Tibial nerve (tissue), 4 donors: ENCODE measurements at regions not wholly inside any gene's neighbourhood (a gene's known extent, or its start where the extent isn't known, plus 50 kb on each side); places are given as distances from the start of the nearest gene placed in this dataset.
A peak's percentile ranks its signal among the peaks of the same experiment; 100 is the strongest.

Source experiments
- DNase-seq, 2 donors: peaks; one replicate each; pipeline ENCODE4 v3.0.0-alpha.2; 2019; ENCODE audit warnings: low spot score in 2 of 2
- H3K27ac ChIP-seq, 4 donors: fragments of 200-600 bp; sonication (generic) in 3 of 4; one replicate each; pipeline ENCODE4 v1.5.1; 2017 to 2019; ENCODE audit warnings: mild to moderate bottlenecking in 1 of 4
- H3K27me3 ChIP-seq, 2 donors: fragments of 200-600 bp; sonication (generic) in 1 of 2; one replicate each; pipeline versions ENCODE4 v1.5.1 to v1.6.0; 2017 to 2019
- H3K36me3 ChIP-seq, 3 donors: fragments of 200-600 bp; sonication (generic); one replicate each; pipeline ENCODE4 v1.5.1; 2018 to 2019
- H3K4me1 ChIP-seq, 4 donors: fragments of 200-600 bp; sonication (generic) in 3 of 4; one replicate each; pipeline ENCODE4 v1.5.1; 2017 to 2019
- H3K4me3 ChIP-seq, 4 donors: fragments of 200-600 bp; sonication (generic) in 3 of 4; one replicate each; pipeline ENCODE4 v1.5.1; 2017 to 2019; ENCODE audit warnings: mild to moderate bottlenecking in 1 of 4, moderate library complexity in 1 of 4
- H3K9me3 ChIP-seq, 4 donors: fragments of 200-600 bp; sonication (generic) in 3 of 4; one replicate each; pipeline ENCODE4 v1.5.1; 2017 to 2019
- CTCF ChIP-seq, 5 experiments: fragments of 200-600 bp in 3 of 5; fragments of 450-650 bp in 2 of 5; sonication (generic) in 3 of 5; IDR thresholded peaks; one replicate each; pipeline ENCODE4 v1.5.1; 2016 to 2019; ENCODE audit warnings: antibody characterized with exemption in 5 of 5, mild to moderate bottlenecking in 3 of 5, moderate library complexity in 2 of 5
- EP300 ChIP-seq, 2 donors: sonication (generic); formaldehyde crosslinking; IDR thresholded peaks; one replicate each; pipeline ENCODE4 v1.6.1; 2017; ENCODE audit warnings: antibody characterized with exemption in 2 of 2, mild to moderate bottlenecking in 1 of 2
- POLR2A ChIP-seq, 2 donors: fragments of 450-650 bp; IDR thresholded peaks; one replicate each; pipeline ENCODE4 v1.6.1; 2017; ENCODE audit warnings: antibody characterized with exemption in 2 of 2, mild to moderate bottlenecking in 2 of 2, moderate library complexity in 2 of 2
- WGBS, 2 donors: methylation state at CpG; one replicate each; pipeline ENCODE4 v1.1.5; 2018; 5-methylcytosine and 5-hydroxymethylcytosine counted together

DNA sequence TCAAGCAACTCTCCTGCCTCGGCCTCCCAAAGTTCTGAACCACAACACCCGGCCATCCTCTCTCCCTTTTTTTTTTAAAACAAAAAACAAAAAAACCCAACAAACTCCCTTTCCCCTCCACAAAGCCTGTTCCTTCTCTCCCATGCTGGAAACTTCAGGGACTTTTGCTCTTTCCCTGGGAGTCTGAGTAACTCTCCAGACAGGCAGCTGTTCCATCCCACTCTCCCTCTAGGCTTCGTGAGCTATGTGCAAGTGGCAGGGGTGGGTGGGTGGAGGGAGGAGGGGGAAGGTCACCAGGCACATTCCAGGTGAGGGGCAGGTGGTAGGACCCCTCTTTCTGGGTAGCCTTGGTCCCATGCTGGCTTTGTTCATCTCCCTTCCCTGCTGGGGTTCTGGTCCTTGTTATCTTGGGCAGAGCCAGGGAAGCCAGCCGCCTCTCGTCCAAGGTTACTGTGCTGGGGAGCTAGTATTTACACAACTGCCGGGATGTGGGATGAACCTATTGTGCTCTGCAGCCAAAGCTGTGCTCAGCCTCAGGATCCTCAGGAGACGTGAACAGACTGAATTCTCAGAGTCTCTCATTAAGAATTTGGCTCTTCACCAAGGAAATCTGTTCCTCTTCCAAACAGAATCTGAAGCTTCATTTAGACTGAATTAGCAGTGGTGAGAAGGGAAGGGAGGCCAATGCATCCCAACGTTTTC lies 106.9 kb downstream of the LIPG start:
- DNase-seq, result peak; percentile 30 to 39
- Histone ChIP-seq H3K4me3 (no peak overlapping the region), H3K4me1 (peaks cover 0 to 10% (median 0%) of the 10 kb centered on the region in 4 donors), H3K9me3 (no peaks in the 10 kb centered on the region), H3K27me3 (no peaks in the 10 kb centered on the region), H3K36me3 (no peaks in the 10 kb centered on the region), H3K27ac (peak overlapping the region in 1 of 4 donors; percentile 43)
- peak in 1 of 2 donors; percentile 17 for TF ChIP-seq EP300 (IDR thresholded peaks at IDR 0.05)
- TF ChIP-seq POLR2A (IDR thresholded peaks at IDR 0.05), result no peak
- WGBS, 2 donors, result 29% methylated on average over 8 of the region's 8 CpGs

- no peak overlapping the region for H3K4me3 ChIP-seq
- no peaks in the 10 kb centered on the region for H3K9me3 ChIP-seq
- H3K36me3 ChIP-seq, result no peaks in the 10 kb centered on the region
- TF ChIP-seq POLR2A (IDR thresholded peaks at IDR 0.05) (no peak), EP300 (IDR thresholded peaks at IDR 0.05) (no peak), CTCF (IDR thresholded peaks at IDR 0.05) (no peak)
- 72 to 82% methylated on average over 6 of the region's 6 CpGs for WGBS, 2 donors
- no peak for DNase-seq
- H3K4me1 ChIP-seq, result peaks cover 0 to 10% (median 0%) of the 10 kb centered on the region in 4 donors
- no peaks in the 10 kb centered on the region for H3K27me3 ChIP-seq
- no peak overlapping the region for H3K27ac ChIP-seq
These were observed 105.6 kb downstream of the LIPG start for GRCh38 chr18:49667462-49667861.

DNA sequence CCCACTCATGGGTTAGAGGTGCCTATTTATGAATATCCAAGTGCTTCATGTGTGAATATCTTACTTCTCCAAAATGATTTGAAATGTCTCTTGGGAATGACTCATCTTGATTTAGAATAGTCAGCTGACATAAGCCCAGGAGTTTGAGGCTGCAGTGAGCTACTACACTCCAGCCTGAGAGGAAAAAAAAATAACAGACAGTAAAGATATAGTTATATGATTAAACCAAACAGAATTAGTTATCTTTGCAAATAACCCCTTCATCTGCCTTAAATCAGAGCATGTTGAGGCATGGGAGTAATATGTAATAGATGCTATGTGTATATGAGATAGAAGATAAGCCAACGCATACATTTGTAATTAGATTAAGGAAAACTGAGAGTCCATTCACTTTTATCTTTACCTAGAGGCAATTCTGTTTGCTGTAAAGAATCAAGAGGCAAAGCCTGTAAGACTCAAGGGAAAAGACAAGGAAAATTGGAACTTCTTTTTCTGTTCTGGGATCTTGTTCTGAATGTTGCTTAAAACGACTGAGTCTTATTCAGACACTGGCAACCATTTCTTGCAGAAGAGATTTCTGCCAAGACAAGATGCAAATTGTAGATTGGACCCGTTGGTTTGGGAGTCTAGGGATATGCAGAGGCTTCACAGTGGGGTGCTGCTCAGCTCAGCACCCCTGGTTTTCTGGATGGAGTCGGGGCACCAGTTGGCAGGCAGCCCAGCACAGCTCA lies 104.4 kb downstream of the LIPG start:
- TF ChIP-seq EP300 (IDR thresholded peaks at IDR 0.05), result no peak
- no peak for TF ChIP-seq CTCF (IDR thresholded peaks at IDR 0.05)
- no peak for TF ChIP-seq POLR2A (IDR thresholded peaks at IDR 0.05)
- no peak overlapping the region for H3K4me3 ChIP-seq
- WGBS, 2 donors, result 55 to 63% methylated on average over 4 of the region's 4 CpGs

DNA sequence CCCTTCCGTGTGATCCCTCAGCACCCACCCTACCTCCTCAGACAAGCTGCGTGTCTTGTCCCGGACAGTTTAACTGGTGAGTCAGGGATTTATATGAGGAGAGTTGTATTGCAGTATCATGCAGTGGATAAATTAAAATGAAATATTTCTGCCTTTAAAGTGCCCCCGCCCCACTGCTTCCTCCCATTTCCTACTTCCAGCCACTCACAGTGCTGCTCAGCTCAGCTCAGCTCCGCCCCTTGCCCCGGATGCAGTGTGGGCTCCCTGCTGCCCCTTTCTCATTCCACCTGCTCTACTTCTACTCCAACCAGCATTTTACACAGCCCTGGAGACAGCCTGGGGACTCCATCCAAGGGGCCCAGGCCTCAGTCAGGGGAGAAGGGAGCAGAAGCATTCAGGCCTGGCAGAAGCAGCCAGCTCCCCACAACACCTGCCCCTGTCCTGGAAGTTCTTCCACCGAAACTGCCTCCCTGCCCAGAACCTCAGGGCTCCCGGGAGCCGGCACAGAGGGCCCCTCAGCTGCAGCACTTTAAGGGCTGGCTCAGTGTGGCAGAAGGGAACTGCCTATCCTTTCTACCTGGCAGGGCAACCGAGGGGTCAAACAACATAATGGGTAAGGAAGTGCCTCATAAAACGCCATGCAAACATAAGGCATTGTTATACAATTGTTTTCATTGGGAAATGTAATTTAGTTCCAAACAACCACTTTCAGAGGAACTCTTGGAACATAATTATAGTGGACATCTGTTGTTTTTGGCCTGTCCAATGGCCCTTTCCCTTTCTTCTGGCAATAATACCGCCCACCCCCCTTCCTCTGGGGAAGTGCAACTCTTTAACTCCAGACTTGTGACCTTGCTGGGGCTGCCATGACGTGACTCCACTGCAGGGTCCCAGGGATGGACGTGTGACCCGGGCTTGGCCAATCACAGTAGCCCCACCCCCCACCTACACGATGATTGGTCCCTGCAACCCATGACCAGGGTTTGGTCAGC lies 102.3 kb downstream of the LIPG start:
- H3K27ac ChIP-seq, result no peak overlapping the region
- DNase-seq, result no peak
- TF ChIP-seq CTCF (IDR thresholded peaks at IDR 0.05), result no peak
- no peak for TF ChIP-seq POLR2A (IDR thresholded peaks at IDR 0.05)
- peak in 1 of 2 donors; percentile 15 for TF ChIP-seq EP300 (IDR thresholded peaks at IDR 0.05)
- H3K9me3 ChIP-seq, result no peaks in the 10 kb centered on the region
- peaks cover 0 to 8% (median 0%) of the 10 kb centered on the region in 4 donors for H3K4me1 ChIP-seq
- 55% methylated on average over 16 of the region's 16 CpGs for WGBS, 2 donors
- H3K4me3 ChIP-seq, result no peak overlapping the region
- no peaks in the 10 kb centered on the region for H3K36me3 ChIP-seq
- no peaks in the 10 kb centered on the region for H3K27me3 ChIP-seq

More for the DNA sequence above, 104.4 kb downstream of the LIPG start:
- H3K9me3 ChIP-seq, result no peaks in the 10 kb centered on the region
- no peaks in the 10 kb centered on the region for H3K27me3 ChIP-seq
- H3K36me3 ChIP-seq, result no peaks in the 10 kb centered on the region
- DNase-seq, result no peak
- peaks cover 0 to 10% (median 0%) of the 10 kb centered on the region in 4 donors for H3K4me1 ChIP-seq
- H3K27ac ChIP-seq, result no peak overlapping the region

DNA sequence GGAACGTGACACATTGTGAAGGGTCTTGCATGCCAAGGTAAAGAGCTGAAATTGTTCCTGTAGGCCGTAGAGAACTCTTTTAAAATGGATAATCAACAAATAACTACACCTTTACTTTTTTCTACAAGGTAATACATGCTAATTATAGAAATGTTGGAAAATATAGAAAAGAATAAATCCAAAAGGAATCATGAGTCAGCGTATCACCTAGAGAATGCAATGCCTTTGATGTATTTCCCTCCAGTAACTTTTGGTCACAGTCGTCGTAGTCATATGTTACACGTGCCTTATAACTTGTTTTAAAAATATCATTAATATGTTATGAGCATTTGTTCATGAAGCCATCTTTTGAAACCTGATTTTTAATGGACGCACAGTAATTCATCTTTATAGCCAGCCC lies 100.6 kb downstream of the LIPG start:
- 84 to 92% methylated on average over 7 of the region's 7 CpGs for WGBS, 2 donors
- H3K9me3 ChIP-seq, result no peaks in the 10 kb centered on the region
- TF ChIP-seq POLR2A (IDR thresholded peaks at IDR 0.05), result no peak
- TF ChIP-seq EP300 (IDR thresholded peaks at IDR 0.05), result no peak
- TF ChIP-seq CTCF (IDR thresholded peaks at IDR 0.05), result no peak

More for the DNA sequence above, 100.6 kb downstream of the LIPG start:
- Histone ChIP-seq H3K4me3 (no peak overlapping the region), H3K27ac (no peak overlapping the region), H3K36me3 (no peaks in the 10 kb centered on the region), H3K4me1 (no peaks in the 10 kb centered on the region), H3K27me3 (no peaks in the 10 kb centered on the region)
- DNase-seq, result no peak
